Tibial artery (tissue), 4 donors: ENCODE measurements at regions not wholly inside any gene's neighbourhood (a gene's known extent, or its start where the extent isn't known, plus 50 kb on each side); places are given as distances from the start of the nearest gene placed in this dataset.

ENCODE experiments used
- DNase-seq, 2 donors: peaks; one replicate each; pipeline ENCODE4 v3.0.0-alpha.2; 2019
- H3K27ac ChIP-seq, 2 donors: fragments of 200-600 bp; sonication (generic) in 1 of 2; 1 replicate in 1 of 2; 2 replicates in 1 of 2; pipeline ENCODE4 v1.5.1; 2018 to 2019; ENCODE audit warnings: mild to moderate bottlenecking in 1 of 2
- H3K27me3 ChIP-seq, 2 donors: fragments of 200-600 bp; sonication (generic) in 1 of 2; one replicate each; pipeline versions ENCODE4 v1.5.1 to v1.6.0; 2016 to 2019
- H3K36me3 ChIP-seq, 3 donors: fragments of 200-600 bp; sonication (generic) in 2 of 3; one replicate each; pipeline ENCODE4 v1.5.1; 2016 to 2019; ENCODE audit warnings: mild to moderate bottlenecking in 2 of 3
- H3K4me1 ChIP-seq, 4 donors: fragments of 200-600 bp; sonication (generic) in 2 of 4; 1 replicate in 3 of 4; 2 replicates in 1 of 4; pipeline ENCODE4 v1.5.1; 2016 to 2019
- H3K4me3 ChIP-seq, 2 donors: fragments of 200-600 bp; sonication (generic) in 1 of 2; 1 replicate in 1 of 2; 2 replicates in 1 of 2; pipeline ENCODE4 v1.5.1; 2018 to 2019; ENCODE audit warnings: mild to moderate bottlenecking in 2 of 2
- H3K9me3 ChIP-seq, 3 donors: fragments of 200-600 bp; sonication (generic) in 1 of 3; one replicate each; pipeline ENCODE4 v1.5.1; 2016 to 2019
- CTCF ChIP-seq, 2 experiments: fragments of 200-600 bp in 1 of 2; fragments of 450-650 bp in 1 of 2; IDR thresholded peaks; one replicate each; pipeline ENCODE4 v1.5.1; 2017 to 2019; ENCODE audit warnings: antibody characterized with exemption in 2 of 2, mild to moderate bottlenecking in 1 of 2, moderate library complexity in 1 of 2
- intact Hi-C: fragments of 100-400 bp; cut with DNase I; formaldehyde crosslinking; loops from one replicate; pipeline ENCODE4 v1.15.0; 2023; ENCODE audit warnings: low total_unique reads

- Histone ChIP-seq H3K4me1 (peaks cover 0 to 47% (median 16%) of the 10 kb centered on the region in 4 donors), H3K27me3 (no peaks in the 10 kb centered on the region), H3K9me3 (no peaks in the 10 kb centered on the region), H3K27ac (peak overlapping the region; percentile 2 to 79), H3K36me3 (peaks cover 0 to 3% (median 0%) of the 10 kb centered on the region in 3 donors), H3K4me3 (no peak overlapping the region)
- no peak for TF ChIP-seq CTCF (IDR thresholded peaks at IDR 0.05)
- no peak for DNase-seq
- intact Hi-C loops, result no loop called here
Observed at GRCh38 chr2:236338495-236339184, 74.4 kb upstream of the ASB18 start.

- Histone ChIP-seq H3K4me3 (no peak overlapping the region), H3K9me3 (no peaks in the 10 kb centered on the region), H3K27me3 (no peaks in the 10 kb centered on the region), H3K36me3 (no peaks in the 10 kb centered on the region), H3K4me1 (peaks cover 0 to 31% (median 11%) of the 10 kb centered on the region in 4 donors), H3K27ac (no peak overlapping the region)
- no peak for TF ChIP-seq CTCF (IDR thresholded peaks at IDR 0.05)
- no peak for DNase-seq
- intact Hi-C loops, result no loop called here
Observed at GRCh38 chr2:236340251-236340650, 76.0 kb upstream of the ASB18 start.

- no peak for TF ChIP-seq CTCF (IDR thresholded peaks at IDR 0.05)
- DNase-seq, result no peak
- Histone ChIP-seq H3K4me1 (peaks cover 0 to 25% (median 11%) of the 10 kb centered on the region in 4 donors), H3K27me3 (no peaks in the 10 kb centered on the region), H3K36me3 (no peaks in the 10 kb centered on the region), H3K9me3 (no peaks in the 10 kb centered on the region), H3K4me3 (no peak overlapping the region), H3K27ac (no peak overlapping the region)
- intact Hi-C loops, result no loop called here
Observed at GRCh38 chr2:236341067-236341466, 76.9 kb upstream of the ASB18 start.

- H3K27me3 ChIP-seq, result no peaks in the 10 kb centered on the region
- H3K9me3 ChIP-seq, result no peaks in the 10 kb centered on the region
- intact Hi-C loops, result no loop called here
- TF ChIP-seq CTCF (IDR thresholded peaks at IDR 0.05), result no peak
- no peak for DNase-seq
- peaks cover 0 to 23% (median 11%) of the 10 kb centered on the region in 4 donors for H3K4me1 ChIP-seq
- no peak overlapping the region for H3K27ac ChIP-seq
- no peak overlapping the region for H3K4me3 ChIP-seq
- H3K36me3 ChIP-seq, result no peaks in the 10 kb centered on the region
Observed at GRCh38 chr2:236341721-236342120, 77.5 kb upstream of the ASB18 start.

- H3K9me3 ChIP-seq, result no peaks in the 10 kb centered on the region
- no peak overlapping the region for H3K4me3 ChIP-seq
- no peaks in the 10 kb centered on the region for H3K27me3 ChIP-seq
- H3K4me1 ChIP-seq, result peaks cover 0 to 20% (median 9%) of the 10 kb centered on the region in 4 donors
- no peak for TF ChIP-seq CTCF (IDR thresholded peaks at IDR 0.05)
- no peak for DNase-seq
- H3K27ac ChIP-seq, result no peak overlapping the region
- intact Hi-C loops, result no loop called here
- no peaks in the 10 kb centered on the region for H3K36me3 ChIP-seq
Observed at GRCh38 chr2:236342507-236342906, 78.3 kb upstream of the ASB18 start.
